PC-3 (cell line): ENCODE measurements at regions not wholly inside any gene's neighbourhood (a gene's known extent, or its start where the extent isn't known, plus 50 kb on each side); places are given as distances from the start of the nearest gene placed in this dataset.

Experiments used
- ATAC-seq: fragments of 200-7000 bp; cut with Tn5 transposase; 2 replicates; pipeline ENCODE4 v1.9.1; 2020; ENCODE audit warnings: mild to moderate bottlenecking, moderate library complexity
- BruUV-seq: library from RNA; stranded (reverse); fragments of 400-500 nt; replicated peaks from 2 replicates; lab custom pipeline; 2021; lab: Mats Ljungman, UMichigan
- CTCF ChIA-PET: fragments of 300-600 bp; sonication (Branson Sonifier 250); formaldehyde crosslinking; loops from one replicate; lab custom pipeline; 2022; ENCODE audit warnings: antibody characterized with exemption; lab: Charles Lee
- POLR2A ChIA-PET: fragments of 300-600 bp; sonication (Branson Sonifier 250); formaldehyde crosslinking; loops from one replicate; lab custom pipeline; 2022; ENCODE audit warnings: antibody characterized with exemption; ENCODE audit not compliant: unreplicated experiment; lab: Charles Lee
- DNase-seq: peaks from one replicate; pipeline ENCODE4 v3.0.0-alpha.2; 2015
- H2AFZ ChIP-seq: fragments of 300-600 bp; sonication (generic); 2 replicates; pipeline ENCODE4 v1.6.0; 2016; ENCODE audit warnings: antibody characterized with exemption, low read length
- H3F3A ChIP-seq: fragments of 300-600 bp; sonication (generic); one replicate; pipeline ENCODE4 v1.6.0; 2017; ENCODE audit warnings: antibody characterized with exemption, low read length, control low read depth, mild to moderate bottlenecking; ENCODE audit not compliant: unreplicated experiment
- H3K27ac ChIP-seq: fragments of 300-600 bp; sonication (generic); 2 replicates; pipeline ENCODE4 v1.5.1; 2016; ENCODE audit warnings: mild to moderate bottlenecking, low read length
- H3K27me3 ChIP-seq: fragments of 300-600 bp; sonication (generic); 2 replicates; pipeline ENCODE4 v1.6.1; 2016; ENCODE audit warnings: low read length, mixed read lengths
- H3K36me3 ChIP-seq: fragments of 300-600 bp; sonication (generic); 2 replicates; pipeline ENCODE4 v1.6.1; 2016; ENCODE audit warnings: low read depth, mixed run types, low read length, mixed read lengths
- H3K4me1 ChIP-seq: fragments of 300-600 bp; sonication (generic); 2 replicates; pipeline ENCODE4 v1.5.1; 2016; ENCODE audit warnings: low read length; ENCODE audit not compliant: insufficient read depth
- H3K4me2 ChIP-seq: fragments of 300-600 bp; sonication (generic); 2 replicates; pipeline ENCODE4 v1.6.0; 2016; ENCODE audit warnings: low read length
- H3K4me3 ChIP-seq: fragments of 300-600 bp; sonication (generic); 2 replicates; pipeline ENCODE4 v1.5.1; 2016; ENCODE audit warnings: mild to moderate bottlenecking, low read length, mixed read lengths
- H3K79me2 ChIP-seq: fragments of 300-600 bp; sonication (generic); 2 replicates; pipeline ENCODE4 v1.6.1; 2017; ENCODE audit warnings: low read length, mixed read lengths
- H3K9ac ChIP-seq: fragments of 300-600 bp; sonication (generic); 2 replicates; pipeline ENCODE4 v1.6.0; 2016; ENCODE audit warnings: mild to moderate bottlenecking, low read length
- H3K9me2 ChIP-seq: fragments of 300-600 bp; sonication (generic); replicated peaks from 2 replicates; pipeline ENCODE4 v1.6.1; 2016; ENCODE audit warnings: mixed run types, low read length, mixed read lengths
- H3K9me3 ChIP-seq: fragments of 300-600 bp; sonication (generic); 2 replicates; pipeline ENCODE4 v1.6.1; 2016; ENCODE audit warnings: low read length, mixed read lengths
- H4K20me1 ChIP-seq: fragments of 300-600 bp; sonication (generic); 2 replicates; pipeline ENCODE4 v1.6.1; 2016; ENCODE audit warnings: low read length, mixed read lengths
- CTCF ChIP-seq: fragments of 300-600 bp; sonication (generic); conservative IDR thresholded peaks from 2 replicates; pipeline ENCODE4 v1.5.1; 2017; ENCODE audit warnings: antibody characterized with exemption, low read depth, mild to moderate bottlenecking, low read length
- EZH2 ChIP-seq: fragments of 300-600 bp; sonication (generic); IDR thresholded peaks from one replicate; pipeline ENCODE4 v1.6.1; 2017; ENCODE audit warnings: antibody characterized with exemption, mild to moderate bottlenecking, low read length; ENCODE audit not compliant: unreplicated experiment
- EZH2phosphoT487 ChIP-seq: fragments of 300-600 bp; sonication (generic); IDR thresholded peaks from 2 replicates; pipeline ENCODE4 v1.6.1; 2018; ENCODE audit warnings: mild to moderate bottlenecking, antibody characterized with exemption, low read length, borderline replicate concordance
- intact Hi-C: fragments of 100-400 bp; cut with micrococcal nuclease; formaldehyde crosslinking; loops from 2 replicates; pipeline ENCODE4 v1.9.0; 2023

- ATAC-seq (no peak), DNase-seq (no peak)
- POLR2A ChIA-PET = no interaction called here
- no peak for TF ChIP-seq CTCF
- TF ChIP-seq EZH2 = no peak
- TF ChIP-seq EZH2phosphoT487 = no peak
- Histone ChIP-seq H3K4me2 (no peak overlapping the region), H3K9me3 (no peaks in the 10 kb centered on the region), H3K9me2 (no peaks in the 10 kb centered on the region), H3K36me3 (no peaks in the 10 kb centered on the region), H3K79me2 (no peaks in the 10 kb centered on the region), H2AFZ (no peak overlapping the region), H3K4me1 (peaks cover 22% of the 10 kb centered on the region), H3K4me3 (no peak overlapping the region), H3F3A (no peaks in the 10 kb centered on the region), H3K27ac (no peak overlapping the region), H4K20me1 (no peaks in the 10 kb centered on the region), H3K27me3 (no peaks in the 10 kb centered on the region), H3K9ac (no peak overlapping the region)
- intact Hi-C loops = loop anchor here (10.0 kb wide), 2 partner anchors 134 to 804 kb away; partner anchors contain the start of gene CITED2
- CTCF ChIA-PET = no interaction called here
- BruUV-seq = no TSS peak
These were observed 804.1 kb upstream of the CITED2 start for GRCh38 chr6:140178520-140178919.

DNA sequence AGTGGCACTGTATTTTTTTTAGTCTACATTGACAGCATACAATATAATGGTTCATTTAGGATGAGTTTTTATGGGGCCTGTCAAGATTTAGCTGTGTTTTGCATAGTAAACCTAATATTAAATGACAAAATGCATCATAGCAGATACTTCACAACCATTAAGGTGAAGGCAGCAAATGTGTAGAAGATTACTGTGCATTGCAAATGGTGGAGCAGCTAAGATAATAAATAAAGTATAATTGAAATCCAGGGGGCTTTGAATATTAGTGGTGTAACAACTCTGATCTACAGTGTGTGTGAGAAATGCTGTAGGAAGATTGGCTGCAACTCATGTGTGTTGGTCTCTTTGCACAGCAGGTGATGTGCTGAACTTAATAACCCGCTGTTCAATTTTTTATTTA lies 801.9 kb upstream of the CITED2 start:
- no peak for DNase-seq
- ATAC-seq = no peak

More for the DNA sequence above, 801.9 kb upstream of the CITED2 start:
- H3K4me2 ChIP-seq = no peak overlapping the region
- H4K20me1 ChIP-seq = no peaks in the 10 kb centered on the region
- H2AFZ ChIP-seq = no peak overlapping the region
- no peaks in the 10 kb centered on the region for H3K36me3 ChIP-seq
- H3K27ac ChIP-seq = no peak overlapping the region
- no peak overlapping the region for H3K4me3 ChIP-seq
- CTCF ChIA-PET = no interaction called here
- H3K9me2 ChIP-seq = no peaks in the 10 kb centered on the region
- H3K9me3 ChIP-seq = no peaks in the 10 kb centered on the region
- no TSS peak for BruUV-seq
- no peak for TF ChIP-seq EZH2phosphoT487
- TF ChIP-seq EZH2 = no peak
- TF ChIP-seq CTCF = no peak
- no peaks in the 10 kb centered on the region for H3K27me3 ChIP-seq
- H3K4me1 ChIP-seq = peaks cover 24% of the 10 kb centered on the region
- no peak overlapping the region for H3K9ac ChIP-seq
- POLR2A ChIA-PET = no interaction called here
- no peaks in the 10 kb centered on the region for H3K79me2 ChIP-seq
- H3F3A ChIP-seq = no peaks in the 10 kb centered on the region
- intact Hi-C loops = loop anchor here (10.0 kb wide), 2 partner anchors 132 to 802 kb away; partner anchors contain the start of gene CITED2
